ENCODE measurements at regions not wholly inside any gene's neighbourhood (a gene's known extent, or its start where the extent isn't known, plus 50 kb on each side); places are given as distances from the start of the nearest gene placed in this dataset.

GRCh38 chr1:30038134-30039025, 685.0 kb downstream of the MATN1 start:
- no peak for DNase-seq (ENCODE audit: low read depth)

GRCh38 chr1:30037251-30038118, 685.9 kb downstream of the MATN1 start:
- DNase-seq (ENCODE audit: low read depth) = no peak

- no peak for DNase-seq (ENCODE audit: low read depth)
These were observed 686.7 kb downstream of the MATN1 start for GRCh38 chr1:30036666-30037065.

GRCh38 chr1:30036229-30036547, 687.2 kb downstream of the MATN1 start:
- no peak for DNase-seq (ENCODE audit: low read depth)

GRCh38 chr1:30035522-30036228, 687.7 kb downstream of the MATN1 start:
- DNase-seq (ENCODE audit: low read depth) = no peak

GRCh38 chr1:30034627-30035521, 688.5 kb downstream of the MATN1 start:
- DNase-seq (ENCODE audit: low read depth) = no peak

- no peak for DNase-seq (ENCODE audit: low read depth)
These were observed 689.2 kb downstream of the MATN1 start for GRCh38 chr1:30034105-30034626.

GRCh38 chr1:30033256-30034104, 689.9 kb downstream of the MATN1 start:
- no peak for DNase-seq (ENCODE audit: low read depth)

- no peak for DNase-seq (ENCODE audit: low read depth)
These were observed 691.1 kb downstream of the MATN1 start for GRCh38 chr1:30032302-30032701.

GRCh38 chr1:30029677-30030076, 693.7 kb downstream of the MATN1 start:
- no peak for DNase-seq (ENCODE audit: low read depth)

- DNase-seq (ENCODE audit: low read depth) = no peak
These were observed 694.4 kb downstream of the MATN1 start for GRCh38 chr1:30028939-30029338.

GRCh38 chr1:30028283-30028682, 695.1 kb downstream of the MATN1 start:
- DNase-seq (ENCODE audit: low read depth) = no peak

- DNase-seq (ENCODE audit: low read depth) = no peak
These were observed 696.1 kb downstream of the MATN1 start for GRCh38 chr1:30027247-30027646.

- DNase-seq (ENCODE audit: low read depth) = no peak
These were observed 698.8 kb downstream of the MATN1 start for GRCh38 chr1:30024411-30025195.

- DNase-seq (ENCODE audit: low read depth) = no peak
These were observed 699.9 kb downstream of the MATN1 start for GRCh38 chr1:30023339-30024022.

- DNase-seq (ENCODE audit: low read depth) = no peak
These were observed 709.4 kb downstream of the MATN1 start for GRCh38 chr1:30014031-30014430.

GRCh38 chr1:30012455-30013440, 710.6 kb downstream of the MATN1 start:
- DNase-seq (ENCODE audit: low read depth) = no peak

Measured in LHCN-M2 (cell line).